Loucy (cell line): ENCODE measurements at regions not wholly inside any gene's neighbourhood (a gene's known extent, or its start where the extent isn't known, plus 50 kb on each side); places are given as distances from the start of the nearest gene placed in this dataset.

Source experiments
- H2AFZ ChIP-seq: fragments of 200-600 bp; sonication (generic); 2 replicates; pipeline ENCODE4 v1.6.0; 2016; ENCODE audit warnings: antibody characterized with exemption, mild to moderate bottlenecking, low read length, moderate library complexity
- H3F3A ChIP-seq: fragments of 200-600 bp; 2 replicates; pipeline ENCODE4 v1.6.0; 2016; ENCODE audit warnings: antibody characterized with exemption, low read depth, mild to moderate bottlenecking
- H3K27me3 ChIP-seq: fragments of 200-600 bp; sonication (generic); 2 replicates; pipeline ENCODE4 v1.6.1; 2014; ENCODE audit warnings: low read length, mild to moderate bottlenecking; ENCODE audit not compliant: insufficient read depth, poor library complexity, severe bottlenecking
- H3K36me3 ChIP-seq: fragments of 200-600 bp; sonication (generic); 2 replicates; pipeline ENCODE4 v1.6.1; 2016; ENCODE audit warnings: low read length; ENCODE audit not compliant: insufficient read depth
- H3K4me1 ChIP-seq: fragments of 200-600 bp; sonication (generic); 2 replicates; pipeline ENCODE4 v1.5.1; 2014; ENCODE audit warnings: low read length, mild to moderate bottlenecking; ENCODE audit not compliant: insufficient read depth, poor library complexity, severe bottlenecking
- H3K4me2 ChIP-seq: fragments of 200-600 bp; sonication (generic); 2 replicates; pipeline ENCODE4 v1.6.0; 2014; ENCODE audit warnings: antibody characterized with exemption, low read length, low read depth, mild to moderate bottlenecking; ENCODE audit not compliant: poor library complexity, severe bottlenecking
- H3K4me3 ChIP-seq: fragments of 200-600 bp; sonication (generic); 2 replicates; pipeline ENCODE4 v1.5.1; 2014; ENCODE audit warnings: low read length, mild to moderate bottlenecking, mixed read lengths; ENCODE audit not compliant: poor library complexity, severe bottlenecking
- H3K79me2 ChIP-seq: fragments of 200-600 bp; sonication (generic); 2 replicates; pipeline ENCODE4 v1.6.1; 2014; ENCODE audit warnings: low read length; ENCODE audit not compliant: insufficient read depth
- H3K9ac ChIP-seq: fragments of 200-600 bp; sonication (generic); 2 replicates; pipeline ENCODE4 v1.6.0; 2014; ENCODE audit warnings: mild to moderate bottlenecking, low read depth, low read length, moderate library complexity; ENCODE audit not compliant: poor library complexity, severe bottlenecking
- H3K9me2 ChIP-seq: fragments of 200-600 bp; sonication (generic); replicated peaks from 2 replicates; pipeline ENCODE4 v1.6.1; 2016; ENCODE audit warnings: low read depth, low read length, mixed read lengths
- H3K9me3 ChIP-seq: fragments of 200-600 bp; sonication (generic); 2 replicates; pipeline ENCODE4 v1.6.1; 2014; ENCODE audit warnings: mild to moderate bottlenecking, antibody characterized with exemption, low read length, low read depth; ENCODE audit not compliant: insufficient read depth
- H4K20me1 ChIP-seq: fragments of 200-600 bp; sonication (generic); 2 replicates; pipeline ENCODE4 v1.6.0; 2014; ENCODE audit warnings: antibody characterized with exemption, low read length, mild to moderate bottlenecking; ENCODE audit not compliant: insufficient read depth, poor library complexity, severe bottlenecking
- CTCF ChIP-seq: fragments of 200-600 bp; sonication (generic); conservative IDR thresholded peaks from 2 replicates; pipeline ENCODE4 v1.5.1; 2014; ENCODE audit warnings: mild to moderate bottlenecking, antibody characterized with exemption, low read length
- EZH2phosphoT487 ChIP-seq: fragments of 200-600 bp; IDR thresholded peaks from 2 replicates; pipeline ENCODE4 v1.6.1; 2018; ENCODE audit warnings: antibody characterized with exemption, mild to moderate bottlenecking, moderate library complexity, borderline replicate concordance

DNA sequence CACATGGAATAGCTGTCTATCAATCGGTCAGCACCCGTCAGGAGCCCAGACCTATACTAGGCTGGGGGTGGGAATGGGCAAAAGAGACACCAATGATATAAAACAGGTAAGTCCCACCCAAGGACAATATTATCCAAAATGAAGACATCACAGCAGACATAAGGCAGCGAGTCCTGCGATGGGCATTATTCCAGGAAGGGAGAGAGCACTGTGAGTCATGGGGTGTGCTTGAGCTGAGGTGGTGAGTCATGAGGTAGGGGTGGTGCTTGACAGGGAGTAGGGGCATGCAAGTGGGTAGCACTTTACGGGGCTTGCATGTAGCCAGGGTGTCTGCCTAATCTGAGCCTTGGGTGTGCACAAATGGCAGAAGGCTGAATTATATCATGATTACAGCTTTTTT, 605.0 kb upstream of the CADM1 start:
- no peak overlapping the region for H3K4me2 ChIP-seq
- no peak overlapping the region for H3K4me3 ChIP-seq
- no peaks in the 10 kb centered on the region for H3K27me3 ChIP-seq
- H3K79me2 ChIP-seq: no peaks in the 10 kb centered on the region
- H3K9ac ChIP-seq: no peak overlapping the region
- H3K9me2 ChIP-seq: no peaks in the 10 kb centered on the region
- H3K36me3 ChIP-seq: no peaks in the 10 kb centered on the region
- no peak for TF ChIP-seq EZH2phosphoT487
- TF ChIP-seq CTCF: no peak
- H2AFZ ChIP-seq: no peak overlapping the region
- H3K4me1 ChIP-seq: no peaks in the 10 kb centered on the region
- H3K9me3 ChIP-seq: no peaks in the 10 kb centered on the region
- H3F3A ChIP-seq: no peaks in the 10 kb centered on the region
- H4K20me1 ChIP-seq: no peaks in the 10 kb centered on the region

DNA sequence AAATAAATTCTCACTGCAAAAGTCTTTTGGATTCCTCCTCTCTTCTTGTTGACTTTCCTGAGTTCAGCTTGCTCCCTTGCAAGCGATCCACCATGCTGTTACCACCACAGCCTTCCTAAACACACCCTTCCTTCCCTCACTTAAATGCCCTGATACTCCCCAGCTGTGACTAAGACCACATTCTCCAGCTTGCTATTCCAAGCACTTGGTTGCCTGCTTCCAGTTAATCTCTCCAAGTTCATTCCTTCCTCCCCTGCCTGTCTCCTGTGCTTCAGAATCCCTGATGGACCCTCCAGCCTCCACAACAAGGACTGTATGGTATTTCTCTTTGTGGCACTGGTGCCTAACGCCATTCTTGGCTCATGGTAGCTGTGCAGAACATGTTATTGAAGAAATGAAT, 603.9 kb upstream of the CADM1 start:
- Histone ChIP-seq H3K4me2 (no peak overlapping the region), H2AFZ (no peak overlapping the region), H3K36me3 (no peaks in the 10 kb centered on the region), H3K9me2 (no peaks in the 10 kb centered on the region), H4K20me1 (no peaks in the 10 kb centered on the region), H3K27me3 (no peaks in the 10 kb centered on the region), H3F3A (no peaks in the 10 kb centered on the region), H3K79me2 (no peaks in the 10 kb centered on the region), H3K4me1 (no peaks in the 10 kb centered on the region), H3K4me3 (no peak overlapping the region), H3K9ac (no peak overlapping the region), H3K9me3 (no peaks in the 10 kb centered on the region)
- no peak for TF ChIP-seq EZH2phosphoT487
- TF ChIP-seq CTCF: no peak

DNA sequence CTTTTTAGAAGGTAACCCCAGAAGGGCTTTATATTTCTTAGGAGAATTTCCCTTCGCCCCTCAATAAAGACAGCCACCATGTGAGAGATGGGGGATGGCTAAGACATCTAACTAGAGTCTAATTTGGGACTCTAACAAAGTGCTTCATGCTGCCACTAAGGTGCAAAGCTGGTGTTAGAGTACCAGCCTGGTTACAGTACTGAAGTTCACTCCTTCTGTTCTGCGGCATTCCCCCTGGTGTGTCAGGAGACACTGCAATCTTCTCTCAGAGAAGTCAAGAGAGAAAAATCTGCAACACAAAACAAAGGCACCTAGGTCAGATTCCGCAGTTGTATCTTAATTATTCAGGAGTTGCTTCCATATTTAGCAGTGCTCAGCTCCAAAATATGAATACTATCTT, 603.0 kb upstream of the CADM1 start:
- H3K9me2 ChIP-seq: no peaks in the 10 kb centered on the region
- no peaks in the 10 kb centered on the region for H3K79me2 ChIP-seq
- no peak overlapping the region for H3K9ac ChIP-seq
- H3K4me1 ChIP-seq: no peaks in the 10 kb centered on the region
- H4K20me1 ChIP-seq: no peaks in the 10 kb centered on the region
- TF ChIP-seq EZH2phosphoT487: no peak
- TF ChIP-seq CTCF: no peak
- no peak overlapping the region for H3K4me2 ChIP-seq
- no peak overlapping the region for H3K4me3 ChIP-seq
- no peaks in the 10 kb centered on the region for H3K36me3 ChIP-seq
- no peaks in the 10 kb centered on the region for H3K27me3 ChIP-seq
- no peak overlapping the region for H2AFZ ChIP-seq
- H3F3A ChIP-seq: no peaks in the 10 kb centered on the region
- H3K9me3 ChIP-seq: no peaks in the 10 kb centered on the region
